Activated naive CD4-positive, alpha-beta T cell treated with Interleukin-2 at 50 U/mL for 16 hours (primary cell): ENCODE measurements at regions not wholly inside any gene's neighbourhood (a gene's known extent, or its start where the extent isn't known, plus 50 kb on each side); places are given as distances from the start of the nearest gene placed in this dataset.

Experiments
- DNase-seq: peaks from one replicate; pipeline ENCODE4 v3.0.0-alpha.2; 2020

DNA sequence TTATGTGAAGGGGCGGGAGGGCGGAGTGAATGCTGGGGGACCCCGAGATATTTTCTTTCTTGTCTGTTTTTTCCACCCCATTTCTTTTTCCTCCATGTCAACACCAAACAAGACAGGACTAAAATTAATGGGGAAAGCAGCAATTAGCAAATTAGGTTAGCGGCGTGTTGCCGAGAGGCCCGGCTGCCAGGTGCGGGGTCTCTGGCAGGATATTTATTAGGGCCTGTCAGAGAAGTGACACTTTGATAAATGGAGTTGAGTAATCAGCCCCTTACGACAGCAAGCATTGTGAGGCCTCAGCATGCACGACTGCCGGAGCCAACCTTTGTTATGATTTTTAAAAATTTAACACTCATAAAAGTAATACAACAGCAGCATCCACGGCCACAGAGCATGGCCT lies 193.8 kb downstream of the DHX35 start:
- no peak for DNase-seq

GRCh38 chr20:39152742-39153141 lies 190.6 kb downstream of the DHX35 start:
- DNase-seq: no peak

DNA sequence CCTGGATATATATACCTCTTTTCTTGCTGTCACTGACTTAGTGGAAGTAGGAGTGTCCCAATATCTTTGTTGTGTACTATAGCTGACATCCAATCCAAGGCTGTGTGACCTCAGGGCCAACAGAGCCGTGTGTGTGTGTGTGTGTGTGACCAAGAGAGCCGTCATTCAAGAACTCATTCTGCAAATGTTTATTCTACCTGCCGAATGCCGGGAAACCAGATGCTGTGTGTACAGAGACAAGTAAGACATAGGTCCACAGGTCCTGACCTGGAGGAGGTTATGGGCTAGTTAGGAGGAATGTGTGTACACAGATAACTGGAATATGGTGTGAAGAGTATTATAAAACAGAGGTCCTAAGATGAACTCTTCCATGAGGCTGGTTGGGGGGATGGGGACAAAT lies 190.0 kb downstream of the DHX35 start:
- DNase-seq: no peak

DNA sequence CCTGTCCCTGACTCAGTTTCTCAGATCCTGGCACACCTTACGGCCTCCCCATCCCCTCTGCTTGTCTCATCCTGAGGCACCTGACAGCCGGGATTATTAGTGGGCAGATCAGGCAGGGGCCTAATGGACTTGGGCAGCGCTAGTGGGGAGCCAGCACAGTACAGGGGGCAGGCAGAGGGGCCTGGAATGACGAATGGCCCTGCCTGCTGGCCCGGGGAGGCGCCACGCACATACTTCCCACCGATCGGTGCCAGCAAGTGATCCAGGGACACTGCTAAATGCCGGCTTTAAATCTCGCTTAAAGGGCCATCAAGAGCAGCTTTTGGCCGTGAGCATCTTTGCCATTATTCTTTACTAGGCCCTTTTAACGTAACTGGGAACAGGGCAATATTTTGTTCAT lies 188.4 kb downstream of the DHX35 start:
- DNase-seq: no peak

DNA sequence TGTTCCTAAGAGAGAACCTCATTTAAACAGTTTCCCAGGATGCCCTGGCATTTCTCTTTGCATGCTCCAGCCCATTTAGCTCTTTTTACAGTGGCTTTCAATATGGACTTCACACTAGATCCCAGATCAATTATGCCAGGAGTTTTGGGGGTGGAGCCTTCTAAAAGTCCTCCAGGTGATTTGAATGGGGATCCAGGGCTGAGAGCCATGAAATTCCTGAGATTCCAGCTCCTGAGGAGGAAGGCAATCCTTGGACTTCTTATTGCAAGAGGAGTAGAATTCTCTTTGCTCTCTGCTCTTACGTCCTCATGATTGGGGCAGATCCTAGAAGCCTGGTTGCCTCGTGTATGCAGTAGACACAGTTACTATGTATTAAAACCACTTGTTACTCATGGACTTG lies 184.2 kb downstream of the DHX35 start:
- no peak for DNase-seq

DNA sequence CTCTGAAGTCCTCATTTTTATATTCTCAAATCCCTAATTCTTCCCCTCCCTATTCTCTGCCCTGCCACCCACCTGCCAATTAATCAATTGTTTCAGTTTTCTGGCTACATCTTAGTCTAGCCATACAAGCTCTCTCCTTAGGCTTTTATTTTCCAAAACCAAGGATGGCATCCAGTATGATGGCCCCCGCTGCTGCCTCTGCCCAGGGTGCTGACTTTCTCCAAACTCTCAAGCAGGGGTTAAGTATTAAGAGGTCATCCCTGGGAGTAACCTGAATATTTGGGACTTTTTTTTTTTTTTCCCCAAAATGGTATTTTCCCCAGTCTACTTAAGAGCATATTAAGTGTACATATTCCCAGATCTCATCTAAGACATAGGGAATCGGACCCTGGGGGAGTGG lies 183.8 kb downstream of the DHX35 start:
- no peak for DNase-seq

DNA sequence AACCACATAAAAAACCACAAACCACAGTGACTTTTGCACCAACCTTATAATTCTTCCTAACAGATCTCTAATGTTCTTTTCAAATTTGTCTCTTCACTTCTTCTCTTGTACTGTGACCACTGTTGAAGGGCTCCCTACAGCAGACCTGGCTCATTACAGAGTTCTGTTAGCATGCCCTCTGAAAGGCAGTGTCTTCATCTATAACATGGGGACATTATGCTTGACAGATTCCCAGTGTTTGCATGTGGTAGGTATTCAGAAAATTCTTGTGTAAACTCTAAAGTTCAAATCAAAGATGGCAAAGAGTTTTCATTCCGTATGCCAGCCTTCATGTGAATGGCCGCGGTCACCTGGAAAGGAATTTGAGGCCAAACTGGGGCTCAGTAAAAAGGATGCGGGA lies 182.6 kb downstream of the DHX35 start:
- DNase-seq: no peak

DNA sequence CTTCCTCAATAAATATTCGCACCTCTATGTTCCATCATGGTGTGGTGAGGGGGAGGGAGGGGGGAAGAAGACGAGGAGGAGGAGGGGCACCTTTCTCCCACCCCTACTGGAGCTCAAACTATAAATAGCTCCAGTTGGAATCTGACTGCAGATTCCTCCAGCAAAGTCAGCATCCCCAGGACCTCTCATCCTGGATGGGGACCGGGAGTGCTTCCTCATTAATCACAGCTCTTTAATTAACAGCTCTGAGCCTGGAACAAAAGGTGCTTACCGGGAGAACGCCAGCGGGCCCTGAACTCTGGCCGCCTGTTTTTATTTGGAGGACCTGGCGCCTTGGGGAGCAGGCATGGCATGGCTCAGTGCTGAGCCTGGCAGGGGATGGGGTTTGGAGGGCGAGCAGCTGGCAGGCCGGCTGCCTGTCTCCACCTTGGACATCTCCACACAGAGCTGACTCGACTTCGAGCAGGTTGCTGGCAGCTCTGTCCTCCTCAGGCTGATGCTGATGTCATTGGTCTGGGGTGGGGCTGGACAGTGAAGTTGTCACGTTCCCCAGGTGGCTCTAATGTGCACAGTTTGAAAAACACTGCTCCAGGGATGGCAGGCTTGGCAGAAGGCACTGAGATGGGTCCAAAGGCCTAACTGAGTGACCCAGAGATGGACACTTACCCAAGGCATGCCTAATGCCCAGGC lies 180.4 kb downstream of the DHX35 start:
- no peak for DNase-seq

DNA sequence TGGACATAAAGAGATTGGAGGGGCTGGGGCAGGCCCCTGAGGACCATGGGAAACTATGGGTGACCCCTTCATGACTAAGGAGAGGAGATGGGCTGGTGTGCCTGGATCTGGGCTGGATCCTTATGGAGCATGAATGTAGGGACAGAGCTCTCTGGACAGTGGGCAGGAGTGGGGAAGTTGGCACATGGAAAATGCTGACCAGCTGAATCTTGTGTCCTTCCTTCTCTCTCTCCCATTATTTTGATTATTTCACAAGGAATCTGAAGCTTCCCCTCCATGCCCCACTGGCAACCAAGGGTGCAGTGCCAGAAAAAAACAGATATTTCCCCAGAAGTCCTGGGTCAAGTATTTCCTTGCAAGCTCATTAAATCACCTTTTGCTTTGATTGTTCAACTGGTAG lies 175.2 kb downstream of the DHX35 start:
- DNase-seq: no peak

DNA sequence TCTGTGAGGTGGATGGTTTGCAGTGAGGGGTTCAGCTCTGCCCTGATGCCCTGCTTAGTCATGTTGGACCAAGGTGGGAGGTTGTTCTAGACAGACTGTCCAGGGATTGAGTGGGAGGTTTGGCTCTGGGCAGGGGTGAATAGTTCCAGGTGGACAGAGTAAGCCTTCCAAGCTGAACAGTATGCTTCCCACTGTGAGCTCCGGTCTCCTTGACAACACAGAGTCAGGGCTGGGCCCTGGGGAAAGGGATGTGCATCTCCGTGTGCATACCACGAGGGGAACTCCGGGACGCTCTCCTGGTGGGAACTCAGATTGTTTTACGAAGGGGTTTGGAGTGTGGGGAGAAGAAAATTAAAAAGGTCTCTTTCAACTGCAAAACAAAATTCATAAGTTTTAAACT lies 174.7 kb downstream of the DHX35 start:
- no peak for DNase-seq

DNA sequence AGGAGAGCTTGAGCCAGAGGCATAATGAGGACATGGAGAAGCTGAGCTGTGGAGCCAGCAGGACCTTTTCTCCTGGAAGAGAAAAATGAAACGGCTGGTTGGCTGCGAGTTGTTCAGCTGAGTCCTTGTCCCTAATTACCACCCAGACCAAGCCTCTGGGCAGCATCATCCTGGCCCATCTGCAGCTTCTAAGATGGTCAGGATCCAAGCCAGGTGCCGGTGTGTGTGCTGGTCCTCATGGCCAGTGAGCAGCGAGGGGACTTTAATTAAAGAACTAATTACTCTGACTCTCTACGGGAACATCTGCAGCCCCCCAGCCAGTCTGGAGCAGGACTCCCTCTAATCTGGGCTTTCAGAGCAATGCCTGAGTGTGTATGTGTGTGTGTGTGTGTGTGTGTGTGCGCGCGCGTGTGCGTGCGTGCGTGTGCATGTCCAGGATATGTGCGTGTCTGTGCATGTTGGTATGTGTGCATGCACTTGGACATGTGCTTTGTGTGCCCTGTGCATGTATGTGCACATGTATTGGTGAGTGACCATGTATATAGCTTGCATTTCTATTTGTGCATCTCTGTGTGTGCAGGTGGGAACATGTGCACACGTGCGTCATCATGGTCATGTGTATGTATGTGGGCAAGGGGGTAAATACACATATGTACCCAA lies 173.9 kb downstream of the DHX35 start:
- no peak for DNase-seq

DNA sequence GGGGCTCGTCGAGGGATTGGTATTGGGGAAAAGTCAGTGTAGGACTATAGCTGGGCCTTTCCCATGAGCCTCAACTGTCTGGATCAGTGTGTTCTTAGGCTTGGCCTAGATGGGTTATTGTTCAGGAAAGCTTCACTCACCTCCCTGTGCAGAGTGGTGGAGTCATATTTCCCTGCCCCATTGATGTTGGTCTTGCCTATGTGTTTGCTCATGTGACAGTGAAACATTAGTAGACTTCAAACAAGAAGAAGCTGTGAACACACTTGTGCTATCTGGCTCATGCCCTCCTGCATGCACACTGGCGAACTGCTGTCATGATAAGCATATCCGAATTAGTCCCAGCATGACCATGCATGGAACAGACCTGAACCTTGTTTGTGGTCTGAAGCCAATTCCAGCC lies 171.1 kb downstream of the DHX35 start:
- no peak for DNase-seq

DNA sequence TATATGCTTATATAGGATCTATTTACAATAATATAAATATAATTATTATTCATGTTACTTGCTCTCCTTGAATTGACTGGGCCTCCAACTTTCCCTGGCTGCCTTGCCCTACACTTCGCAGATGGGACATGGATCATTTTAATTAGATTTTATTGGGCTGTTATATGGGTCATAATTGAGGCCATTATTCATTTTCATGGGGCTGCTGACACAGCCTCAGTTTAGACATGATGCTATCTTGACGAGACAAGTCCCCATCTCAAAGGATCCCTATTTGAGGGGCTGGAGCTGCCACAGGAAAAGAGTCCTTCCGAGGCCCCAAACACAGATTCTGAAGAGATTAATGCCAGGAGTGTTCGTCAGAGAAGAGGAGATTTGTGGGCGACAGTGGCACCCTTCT lies 170.4 kb downstream of the DHX35 start:
- no peak for DNase-seq

DNA sequence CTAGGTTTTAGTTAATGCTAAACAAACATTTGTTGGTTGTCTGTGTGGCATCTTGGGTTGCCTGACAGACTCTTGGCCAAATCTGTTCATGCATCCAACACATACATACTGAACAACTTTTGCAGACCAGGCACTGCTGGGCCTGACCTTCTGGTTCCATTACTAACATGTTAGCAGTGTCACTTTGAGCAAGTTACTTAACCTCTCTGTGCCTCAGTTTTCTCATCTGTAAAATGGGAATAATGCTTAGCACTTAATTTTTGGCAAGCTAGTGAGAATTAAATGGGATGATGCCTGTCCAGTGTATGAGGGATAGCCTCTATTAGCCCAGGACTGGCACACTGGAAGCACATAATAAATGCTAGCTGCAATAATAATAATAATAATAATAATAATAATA lies 169.9 kb downstream of the DHX35 start:
- DNase-seq: no peak

DNA sequence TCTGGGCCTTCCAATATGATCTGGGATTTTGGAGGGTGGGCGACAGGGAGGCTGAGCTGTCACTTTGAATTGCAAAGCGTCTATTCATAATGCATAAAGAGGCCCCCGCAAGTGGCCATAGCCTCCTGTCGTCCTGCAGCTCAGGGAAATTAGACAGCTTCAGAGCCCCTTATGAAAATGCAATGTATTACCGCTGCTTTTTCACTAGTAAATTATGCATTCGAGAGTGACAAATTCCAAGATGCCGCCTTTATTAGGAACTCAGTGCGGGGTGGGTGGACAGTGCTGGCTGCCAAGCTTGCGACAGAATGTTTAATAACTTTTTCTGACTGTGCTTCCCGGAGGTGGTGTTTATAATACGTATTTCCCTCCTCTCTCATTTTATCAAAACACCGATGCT lies 168.5 kb downstream of the DHX35 start:
- DNase-seq: no peak

DNA sequence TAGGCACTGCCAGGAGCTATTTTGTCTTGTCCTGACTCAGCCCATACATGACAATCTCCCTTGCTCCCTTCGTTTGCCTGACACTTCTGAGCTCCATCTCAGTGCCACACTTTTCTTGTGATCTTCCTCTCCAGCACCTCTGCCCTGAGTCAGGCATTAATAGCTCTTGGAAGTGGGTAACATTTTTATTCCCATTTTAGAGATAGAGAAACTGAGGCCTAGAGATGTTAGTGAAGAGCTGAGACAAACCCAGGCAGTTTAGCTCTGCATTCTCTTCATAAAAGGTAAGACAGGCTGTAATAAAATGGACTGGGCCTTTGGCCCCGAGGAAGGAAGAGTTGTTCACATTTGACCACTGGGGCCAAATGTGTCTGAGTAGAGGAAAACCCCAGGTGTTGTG lies 167.4 kb downstream of the DHX35 start:
- no peak for DNase-seq

DNA sequence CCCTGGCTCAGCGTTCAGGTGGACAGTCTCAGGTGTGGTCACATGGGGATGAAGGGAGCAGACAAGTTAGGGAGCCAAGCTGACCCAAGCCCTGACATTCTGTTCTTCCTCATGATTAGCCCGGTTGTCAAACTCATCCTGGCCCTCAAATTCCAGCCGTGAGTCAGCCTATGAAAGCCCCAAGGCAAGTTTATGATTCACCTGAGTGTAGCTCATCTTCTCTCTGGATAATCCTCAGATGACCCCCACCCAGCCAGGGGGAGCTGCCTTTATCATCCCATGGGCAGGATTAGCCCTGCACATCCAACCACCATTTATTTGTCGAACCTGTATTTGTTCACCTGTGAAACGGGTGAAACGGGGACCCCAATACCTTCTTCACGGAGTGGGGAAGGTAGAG lies 161.9 kb downstream of the DHX35 start:
- no peak for DNase-seq

- no peak for DNase-seq
Observed at GRCh38 chr20:39123185-39123557, 161.0 kb downstream of the DHX35 start.

DNA sequence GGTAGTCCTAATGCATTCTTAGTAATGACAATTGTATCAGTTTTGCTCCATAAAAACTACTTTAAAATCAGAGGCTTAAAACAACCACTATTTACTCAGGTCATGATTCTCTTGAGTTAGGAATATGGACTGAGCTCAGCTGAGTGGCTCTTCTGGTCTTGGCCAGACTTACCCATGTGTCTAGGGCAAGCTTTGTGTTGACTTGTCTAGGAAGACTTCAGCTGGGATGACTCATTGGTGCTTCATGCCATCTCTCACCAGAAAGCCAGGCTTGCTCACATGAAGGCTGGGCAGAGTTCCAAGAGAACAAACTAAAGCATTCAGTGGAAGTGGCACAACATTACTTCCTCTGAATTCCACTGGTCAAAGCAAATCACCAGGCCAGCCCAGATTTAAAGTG lies 155.3 kb downstream of the DHX35 start:
- DNase-seq: no peak

DNA sequence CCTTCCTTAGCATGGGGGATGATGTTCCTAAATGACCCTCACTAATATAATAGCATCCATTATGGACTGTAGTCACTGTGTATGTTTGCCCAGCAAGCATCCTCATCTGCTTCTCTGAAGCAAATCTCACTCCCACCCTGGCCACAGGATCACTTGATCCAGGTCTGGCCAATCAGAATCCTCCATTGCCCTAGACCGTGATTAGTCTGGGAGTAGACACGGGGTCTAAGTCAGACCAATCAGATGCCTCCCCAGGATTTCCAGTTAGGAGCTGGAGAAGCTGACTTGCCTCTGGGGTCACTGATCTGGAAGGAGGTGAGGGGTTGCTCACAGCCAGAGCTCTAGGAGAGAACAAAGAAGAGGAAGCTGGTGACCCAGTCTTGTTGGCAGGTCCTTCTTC lies 153.9 kb downstream of the DHX35 start:
- no peak for DNase-seq

DNA sequence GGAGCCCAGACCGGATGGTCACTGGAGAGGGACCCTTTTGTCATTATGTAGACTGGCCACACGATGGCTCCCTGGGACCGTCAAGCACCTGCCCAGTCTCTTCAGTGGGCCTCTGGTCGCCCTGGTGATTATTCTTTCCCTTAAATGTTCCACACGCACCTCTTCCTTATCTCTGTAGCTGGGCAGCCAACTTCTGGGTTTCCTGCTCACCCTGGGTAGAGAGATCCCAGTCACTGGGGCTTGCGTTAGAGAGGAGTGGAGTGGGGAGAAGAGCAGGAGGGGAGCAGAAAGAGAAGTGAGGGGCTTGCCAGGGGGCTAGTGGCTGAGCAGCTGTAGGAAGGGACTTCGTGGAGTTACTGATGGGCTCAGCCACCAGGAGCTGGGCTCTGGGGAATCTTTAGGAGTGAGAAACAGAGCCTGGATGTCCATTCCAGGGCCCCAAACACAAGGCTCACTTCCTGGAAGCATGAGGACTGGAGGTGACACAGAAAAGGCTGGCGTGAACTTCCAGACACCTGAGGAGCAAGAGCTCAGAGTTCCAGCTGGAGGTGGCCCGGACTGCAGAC lies 150.1 kb downstream of the DHX35 start:
- no peak for DNase-seq

DNA sequence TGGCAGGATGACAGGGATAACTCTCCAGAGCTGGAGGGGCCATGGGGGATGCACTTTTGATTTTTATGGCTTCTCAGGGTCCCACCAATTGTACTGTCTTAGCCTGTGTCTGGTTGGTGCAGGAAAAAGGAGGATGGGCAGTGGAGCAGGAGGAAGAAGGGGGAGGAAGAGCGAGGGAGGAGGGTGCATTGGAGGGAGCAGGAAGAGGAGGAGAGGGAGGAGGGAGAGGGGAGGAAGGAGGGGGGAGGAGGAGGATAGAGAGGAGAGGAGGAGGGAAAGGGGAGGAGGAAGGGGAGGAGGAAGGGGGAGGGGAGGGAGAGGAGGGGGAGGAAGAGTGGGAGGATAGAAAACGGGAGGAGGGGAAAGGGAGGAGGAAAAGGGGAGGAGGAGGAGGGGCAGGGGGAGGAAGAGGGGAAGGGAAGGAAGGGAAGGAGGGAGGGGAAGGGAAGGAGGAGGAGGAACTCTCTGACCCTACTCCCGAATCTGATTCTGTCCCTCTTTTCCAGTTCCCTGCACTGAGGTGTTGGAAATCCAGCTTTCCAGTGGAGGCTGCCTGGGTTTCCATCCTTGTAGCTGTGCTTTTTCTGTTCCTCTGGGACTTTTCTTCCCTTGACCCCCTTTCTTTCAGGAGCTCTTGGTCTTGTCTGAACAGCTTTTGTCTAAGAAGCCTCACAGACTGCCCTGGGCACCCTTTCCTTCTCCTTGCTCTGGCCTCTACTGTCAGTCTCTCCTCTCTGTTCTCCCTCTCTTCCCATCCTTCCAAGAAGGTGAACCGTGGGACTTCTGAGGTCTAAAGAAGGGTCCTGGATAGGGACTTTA lies 149.4 kb downstream of the DHX35 start:
- DNase-seq: no peak

DNA sequence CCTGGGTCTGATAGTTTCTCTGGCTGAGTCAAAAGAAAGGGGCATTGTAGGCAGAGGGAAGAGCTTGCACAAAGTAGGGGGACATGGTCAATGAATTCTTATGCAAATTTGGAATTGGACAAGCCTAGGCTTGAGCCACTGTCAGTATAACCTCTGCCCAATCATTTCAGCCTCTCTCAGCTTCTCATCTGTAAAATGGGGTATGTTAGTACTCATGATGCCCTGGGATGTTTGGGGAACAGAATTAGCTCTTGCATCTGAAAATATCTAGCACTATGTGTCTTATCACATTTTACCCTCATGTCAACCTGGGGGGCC lies 148.6 kb downstream of the DHX35 start:
- no peak for DNase-seq
